ENCODE measurements at regions not wholly inside any gene's neighbourhood (a gene's known extent, or its start where the extent isn't known, plus 50 kb on each side); places are given as distances from the start of the nearest gene placed in this dataset.

DNA sequence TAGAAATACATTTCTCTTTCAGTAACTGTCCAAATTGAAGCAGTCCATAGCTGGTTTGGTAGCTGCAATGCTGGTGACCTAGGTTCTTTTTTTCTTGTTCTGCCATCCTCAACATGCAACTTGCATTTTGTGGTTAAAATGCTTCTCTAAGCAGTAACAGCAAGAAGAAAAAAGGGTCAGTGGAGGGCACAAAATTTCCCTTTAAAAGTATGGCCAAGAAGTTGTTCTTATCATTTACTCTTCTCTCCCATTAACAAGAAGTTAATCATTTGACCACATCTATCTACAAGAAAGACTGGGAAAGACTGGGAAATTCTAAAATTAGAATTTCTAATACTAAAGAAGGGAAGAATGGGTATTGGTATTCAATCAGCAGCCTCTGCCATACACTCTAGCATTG lies 569.9 kb downstream of the CPS1 start:
- dilution Hi-C loops (cut with MboI; ENCODE audit: extremely low pct_ligation_motif_present, low sequenced_read_pairs): no loop called here

GRCh38 chr2:211127501-211127900 lies 571.1 kb downstream of the CPS1 start:
- no peak for FAIRE-seq

More for the DNA sequence above, 569.9 kb downstream of the CPS1 start:
- Histone ChIP-seq H3K79me2 (ENCODE audit: control insufficient read depth, insufficient read depth, low read length) (no peaks in the 10 kb centered on the region), H3K27me3 (ENCODE audit: control insufficient read depth, extremely low read depth, insufficient read depth, low read length) (no peaks in the 10 kb centered on the region), H4K20me1 (ENCODE audit: control insufficient read depth, extremely low read depth, insufficient read depth, low read length) (no peaks in the 10 kb centered on the region), H3K4me3 (ENCODE audit: control insufficient read depth in 2 of 3, extremely low read depth in 1 of 3, insufficient read depth in 2 of 3, low read depth in 1 of 3, low read length in 3 of 3) (no peak overlapping the region), H3K4me1 (ENCODE audit: control insufficient read depth, extremely low read depth, insufficient read depth, low read length) (peaks cover 5% of the 10 kb centered on the region), H3K9me1 (ENCODE audit: control insufficient read depth, extremely low read depth, insufficient read depth, low read length) (no peaks in the 10 kb centered on the region), H3K27ac (ENCODE audit: control insufficient read depth, insufficient read depth, low read length) (no peak overlapping the region), H3K9ac (ENCODE audit: control insufficient read depth, extremely low read depth, insufficient read depth, low read length) (no peak overlapping the region), H3K4me2 (ENCODE audit: control insufficient read depth, extremely low read depth, insufficient read depth, low read depth, low read length) (no peak overlapping the region), H3K36me3 (ENCODE audit: control insufficient read depth in 2 of 2, extremely low read depth in 1 of 2, insufficient read depth in 2 of 2, low read length in 2 of 2) (no peaks in the 10 kb centered on the region), H2AFZ (ENCODE audit: control insufficient read depth, low read length) (no peak overlapping the region), H3K9me3 (ENCODE audit: control insufficient read depth, low read depth, low read length) (no peaks in the 10 kb centered on the region)
- FAIRE-seq: no peak
- no peak for TF ChIP-seq EZH2 (IDR thresholded peaks at IDR 0.05; ENCODE audit: low read length)
- DNase-seq (ENCODE audit: low read depth, low spot score): no peak

GRCh38 chr2:211128287-211128686 lies 571.9 kb downstream of the CPS1 start:
- Histone ChIP-seq H3K27ac (ENCODE audit: control insufficient read depth, insufficient read depth, low read length) (no peak overlapping the region), H3K27me3 (ENCODE audit: control insufficient read depth, extremely low read depth, insufficient read depth, low read length) (no peaks in the 10 kb centered on the region), H3K9ac (ENCODE audit: control insufficient read depth, extremely low read depth, insufficient read depth, low read length) (no peak overlapping the region), H2AFZ (ENCODE audit: control insufficient read depth, low read length) (peak overlapping the region; percentile 64), H3K9me1 (ENCODE audit: control insufficient read depth, extremely low read depth, insufficient read depth, low read length) (no peaks in the 10 kb centered on the region), H3K36me3 (ENCODE audit: control insufficient read depth in 2 of 2, extremely low read depth in 1 of 2, insufficient read depth in 2 of 2, low read length in 2 of 2) (no peaks in the 10 kb centered on the region), H3K4me2 (ENCODE audit: control insufficient read depth, extremely low read depth, insufficient read depth, low read depth, low read length) (no peak overlapping the region), H3K4me3 (ENCODE audit: control insufficient read depth in 2 of 3, extremely low read depth in 1 of 3, insufficient read depth in 2 of 3, low read depth in 1 of 3, low read length in 3 of 3) (no peak overlapping the region), H4K20me1 (ENCODE audit: control insufficient read depth, extremely low read depth, insufficient read depth, low read length) (no peaks in the 10 kb centered on the region), H3K79me2 (ENCODE audit: control insufficient read depth, insufficient read depth, low read length) (no peaks in the 10 kb centered on the region), H3K9me3 (ENCODE audit: control insufficient read depth, low read depth, low read length) (no peaks in the 10 kb centered on the region), H3K4me1 (ENCODE audit: control insufficient read depth, extremely low read depth, insufficient read depth, low read length) (peaks cover 12% of the 10 kb centered on the region)
- TF ChIP-seq EZH2 (IDR thresholded peaks at IDR 0.05; ENCODE audit: low read length): no peak
- TF ChIP-seq, protein P1, sequence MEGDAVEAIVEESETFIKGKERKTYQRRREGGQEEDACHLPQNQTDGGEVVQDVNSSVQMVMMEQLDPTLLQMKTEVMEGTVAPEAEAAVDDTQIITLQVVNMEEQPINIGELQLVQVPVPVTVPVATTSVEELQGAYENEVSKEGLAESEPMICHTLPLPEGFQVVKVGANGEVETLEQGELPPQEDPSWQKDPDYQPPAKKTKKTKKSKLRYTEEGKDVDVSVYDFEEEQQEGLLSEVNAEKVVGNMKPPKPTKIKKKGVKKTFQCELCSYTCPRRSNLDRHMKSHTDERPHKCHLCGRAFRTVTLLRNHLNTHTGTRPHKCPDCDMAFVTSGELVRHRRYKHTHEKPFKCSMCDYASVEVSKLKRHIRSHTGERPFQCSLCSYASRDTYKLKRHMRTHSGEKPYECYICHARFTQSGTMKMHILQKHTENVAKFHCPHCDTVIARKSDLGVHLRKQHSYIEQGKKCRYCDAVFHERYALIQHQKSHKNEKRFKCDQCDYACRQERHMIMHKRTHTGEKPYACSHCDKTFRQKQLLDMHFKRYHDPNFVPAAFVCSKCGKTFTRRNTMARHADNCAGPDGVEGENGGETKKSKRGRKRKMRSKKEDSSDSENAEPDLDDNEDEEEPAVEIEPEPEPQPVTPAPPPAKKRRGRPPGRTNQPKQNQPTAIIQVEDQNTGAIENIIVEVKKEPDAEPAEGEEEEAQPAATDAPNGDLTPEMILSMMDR (optimal IDR thresholded peaks at IDR 0.05 in 1 of 3, IDR thresholded peaks at IDR 0.05 in 1 of 3, conservative IDR thresholded peaks at IDR 0.05 in 1 of 3; ENCODE audit: extremely low read depth in 1 of 3, insufficient read depth in 2 of 3, low read length in 3 of 3): no peak
- FAIRE-seq: peak; percentile 17
- dilution Hi-C loops (cut with MboI; ENCODE audit: extremely low pct_ligation_motif_present, low sequenced_read_pairs): no loop called here
- DNase-seq (ENCODE audit: low read depth, low spot score): no peak

More at GRCh38 chr2:211127501-211127900, 571.1 kb downstream of the CPS1 start:
- no peaks in the 10 kb centered on the region for H3K79me2 ChIP-seq (ENCODE audit: control insufficient read depth, insufficient read depth, low read length)
- no peaks in the 10 kb centered on the region for H4K20me1 ChIP-seq (ENCODE audit: control insufficient read depth, extremely low read depth, insufficient read depth, low read length)
- no peaks in the 10 kb centered on the region for H3K9me1 ChIP-seq (ENCODE audit: control insufficient read depth, extremely low read depth, insufficient read depth, low read length)
- H3K4me1 ChIP-seq (ENCODE audit: control insufficient read depth, extremely low read depth, insufficient read depth, low read length): peaks cover 5% of the 10 kb centered on the region
- H3K4me2 ChIP-seq (ENCODE audit: control insufficient read depth, extremely low read depth, insufficient read depth, low read depth, low read length): no peak overlapping the region
- no peak overlapping the region for H3K27ac ChIP-seq (ENCODE audit: control insufficient read depth, insufficient read depth, low read length)
- TF ChIP-seq, protein P1 (optimal IDR thresholded peaks at IDR 0.05 in 1 of 3, IDR thresholded peaks at IDR 0.05 in 1 of 3, conservative IDR thresholded peaks at IDR 0.05 in 1 of 3; ENCODE audit: extremely low read depth in 1 of 3, insufficient read depth in 2 of 3, low read length in 3 of 3): no peak
- TF ChIP-seq EZH2 (IDR thresholded peaks at IDR 0.05; ENCODE audit: low read length): no peak
- dilution Hi-C loops (cut with MboI; ENCODE audit: extremely low pct_ligation_motif_present, low sequenced_read_pairs): no loop called here
- no peak for DNase-seq (ENCODE audit: low read depth, low spot score)
- H3K9me3 ChIP-seq (ENCODE audit: control insufficient read depth, low read depth, low read length): no peaks in the 10 kb centered on the region
- no peak overlapping the region for H3K4me3 ChIP-seq (ENCODE audit: control insufficient read depth in 2 of 3, extremely low read depth in 1 of 3, insufficient read depth in 2 of 3, low read depth in 1 of 3, low read length in 3 of 3)
- H2AFZ ChIP-seq (ENCODE audit: control insufficient read depth, low read length): no peak overlapping the region
- H3K9ac ChIP-seq (ENCODE audit: control insufficient read depth, extremely low read depth, insufficient read depth, low read length): no peak overlapping the region
- no peaks in the 10 kb centered on the region for H3K36me3 ChIP-seq (ENCODE audit: control insufficient read depth in 2 of 2, extremely low read depth in 1 of 2, insufficient read depth in 2 of 2, low read length in 2 of 2)
- no peaks in the 10 kb centered on the region for H3K27me3 ChIP-seq (ENCODE audit: control insufficient read depth, extremely low read depth, insufficient read depth, low read length)

All from keratinocyte (primary cell).